H9 (cell line): ENCODE measurements at regions not wholly inside any gene's neighbourhood (a gene's known extent, or its start where the extent isn't known, plus 50 kb on each side); places are given as distances from the start of the nearest gene placed in this dataset.

ENCODE experiments used
- DNase-seq: peaks from one replicate; pipeline ENCODE4 v3.0.0-alpha.2; 2017
- H2AFZ ChIP-seq: one replicate; pipeline ENCODE4 v1.6.1; 2013; ENCODE audit warnings: mild to moderate bottlenecking, low read length, control low read depth, moderate library complexity
- H2AK5ac ChIP-seq: 2 replicates; pipeline ENCODE4 v1.6.1; 2013; ENCODE audit warnings: low read length, control low read depth, mixed read lengths; ENCODE audit not compliant: insufficient read length
- H2BK120ac ChIP-seq: one replicate; pipeline ENCODE4 v1.6.1; 2013; ENCODE audit warnings: low read depth, mild to moderate bottlenecking, low read length, control low read depth, inconsistent platforms; ENCODE audit not compliant: poor library complexity, severe bottlenecking
- H2BK12ac ChIP-seq: 2 replicates; pipeline ENCODE4 v1.6.1; 2013; ENCODE audit warnings: low read length, control low read depth, mixed read lengths, low read depth; ENCODE audit not compliant: insufficient read length
- H2BK15ac ChIP-seq: 2 replicates; pipeline ENCODE4 v1.6.1; 2013; ENCODE audit warnings: low read depth, low read length, control low read depth
- H2BK20ac ChIP-seq: one replicate; pipeline ENCODE4 v1.6.1; 2013; ENCODE audit warnings: low read depth, mild to moderate bottlenecking, low read length, control low read depth, inconsistent platforms; ENCODE audit not compliant: poor library complexity, severe bottlenecking
- H2BK5ac ChIP-seq: 2 replicates; pipeline ENCODE4 v1.6.1; 2013; ENCODE audit warnings: low read length, control low read depth, mixed read lengths; ENCODE audit not compliant: insufficient read length
- H3K14ac ChIP-seq: 2 replicates; pipeline ENCODE4 v1.6.1; 2013; ENCODE audit warnings: low read length, control low read depth; ENCODE audit not compliant: insufficient read depth
- H3K18ac ChIP-seq: 2 replicates; pipeline ENCODE4 v1.6.1; 2013; ENCODE audit warnings: low read depth, mild to moderate bottlenecking, mixed read lengths, low read length, control low read depth; ENCODE audit not compliant: insufficient read length
- H3K23ac ChIP-seq: 2 replicates; pipeline ENCODE4 v1.6.1; 2013; ENCODE audit warnings: low read length, control low read depth, mixed read lengths, low read depth; ENCODE audit not compliant: insufficient read length
- H3K23me2 ChIP-seq: 2 replicates; pipeline ENCODE4 v1.6.1; 2013; ENCODE audit warnings: low read depth, mild to moderate bottlenecking, mixed read lengths, low read length, control low read depth; ENCODE audit not compliant: insufficient read length, poor library complexity, severe bottlenecking
- H3K27ac ChIP-seq: 2 replicates; pipeline ENCODE4 v1.5.1; 2013; ENCODE audit warnings: low read length, control low read depth, mixed read lengths, low read depth; ENCODE audit not compliant: insufficient read length
- H3K27me3 ChIP-seq: 2 replicates; pipeline ENCODE4 v1.6.1; 2013; ENCODE audit warnings: low read length, control low read depth, inconsistent platforms; ENCODE audit not compliant: insufficient read depth
- H3K4ac ChIP-seq: 2 replicates; pipeline ENCODE4 v1.6.1; 2013; ENCODE audit warnings: low read depth, mild to moderate bottlenecking, control low read depth, inconsistent platforms, low read length, moderate library complexity
- H3K4me1 ChIP-seq: 2 replicates; pipeline ENCODE4 v1.6.1; 2013; ENCODE audit warnings: low read length, control low read depth, inconsistent platforms; ENCODE audit not compliant: insufficient read depth
- H3K4me2 ChIP-seq: 2 replicates; pipeline ENCODE4 v1.6.1; 2013; ENCODE audit warnings: low read length, control low read depth, mixed read lengths; ENCODE audit not compliant: insufficient read length, insufficient read depth
- H3K56ac ChIP-seq: 2 replicates; pipeline ENCODE4 v1.6.1; 2013; ENCODE audit warnings: low read depth, mild to moderate bottlenecking, mixed read lengths, low read length, control low read depth; ENCODE audit not compliant: insufficient read length
- H3K79me1 ChIP-seq: 2 replicates; pipeline ENCODE4 v1.6.1; 2013; ENCODE audit warnings: low read depth, mild to moderate bottlenecking, moderate library complexity, low read length, control low read depth, inconsistent platforms; ENCODE audit not compliant: insufficient read depth, poor library complexity, severe bottlenecking
- H3K79me2 ChIP-seq: 2 replicates; pipeline ENCODE4 v1.6.1; 2013; ENCODE audit warnings: low read length, control low read depth, inconsistent platforms; ENCODE audit not compliant: insufficient read depth
- H3K9ac ChIP-seq: 2 replicates; pipeline ENCODE4 v1.6.1; 2013; ENCODE audit warnings: low read length, control low read depth, mixed read lengths; ENCODE audit not compliant: insufficient read length; ENCODE audit errors: extremely low read depth
- H3K9me3 ChIP-seq: one replicate; pipeline ENCODE4 v1.6.1; 2013; ENCODE audit warnings: low read depth, low read length, inconsistent platforms; ENCODE audit not compliant: control insufficient read depth
- H3T11ph ChIP-seq: one replicate; pipeline ENCODE4 v1.6.1; 2013; ENCODE audit warnings: mild to moderate bottlenecking, low read length, control low read depth, inconsistent platforms
- H4K20me1 ChIP-seq: one replicate; pipeline ENCODE4 v1.6.1; 2013; ENCODE audit not compliant: control insufficient read depth, insufficient read length, insufficient read depth
- H4K5ac ChIP-seq: 2 replicates; pipeline ENCODE4 v1.6.1; 2013; ENCODE audit warnings: low read depth, mild to moderate bottlenecking, mixed read lengths, low read length, control low read depth; ENCODE audit not compliant: insufficient read length
- H4K8ac ChIP-seq: replicated peaks from 2 replicates; pipeline ENCODE4 v1.6.1; 2013; ENCODE audit warnings: low read length, control low read depth, mixed read lengths, low read depth; ENCODE audit not compliant: insufficient read length
- H4K91ac ChIP-seq: 2 replicates; pipeline ENCODE4 v1.6.1; 2013; ENCODE audit warnings: low read depth, mild to moderate bottlenecking, moderate library complexity, mixed read lengths, low read length, control low read depth; ENCODE audit not compliant: insufficient read length
- H3K27ac Mint-ChIP-seq, 3 experiments: 2 replicates in 2 of 3; 3 replicates in 1 of 3; pipeline ENCODE4 v1.8.0; 2020 to 2021; ENCODE audit warnings: mixed read lengths in 3 of 3, mild to moderate bottlenecking in 1 of 3, moderate library complexity in 1 of 3
- H3K27me3 Mint-ChIP-seq: 2 replicates; pipeline ENCODE4 v1.8.0; 2021; ENCODE audit warnings: low read depth, mild to moderate bottlenecking, moderate library complexity, mixed read lengths
- H3K36me3 Mint-ChIP-seq, 3 experiments: 2 replicates in 2 of 3; 3 replicates in 1 of 3; pipeline ENCODE4 v1.8.0; 2020 to 2021; ENCODE audit warnings: low read depth in 3 of 3, mixed read lengths in 3 of 3; ENCODE audit not compliant: insufficient read depth in 1 of 3
- H3K4me1 Mint-ChIP-seq, 2 experiments: 2 replicates each; pipeline ENCODE4 v1.8.0; 2020; ENCODE audit warnings: mixed read lengths in 2 of 2
- H3K4me3 Mint-ChIP-seq, 2 experiments: 2 replicates in 1 of 2; 3 replicates in 1 of 2; pipeline ENCODE4 v1.8.0; 2020 to 2021; ENCODE audit warnings: mild to moderate bottlenecking in 2 of 2, mixed read lengths in 2 of 2, moderate library complexity in 1 of 2
- H3K9me3 Mint-ChIP-seq, 2 experiments: 2 replicates in 1 of 2; 3 replicates in 1 of 2; pipeline ENCODE4 v1.8.0; 2020; ENCODE audit warnings: mild to moderate bottlenecking in 2 of 2, mixed read lengths in 2 of 2, moderate library complexity in 1 of 2
- CTCF ChIP-seq: fragments of 200-600 bp; sonication (generic); conservative IDR thresholded peaks from 3 replicates; pipeline ENCODE4 v1.8.0; 2021; ENCODE audit warnings: antibody characterized with exemption, mild to moderate bottlenecking
- WGBS: extraction: QIAGEN DNeasy Blood & Tissue Kit; methylation state at CpG from one replicate; pipeline ENCODE4 v1.1.7; 2013; ENCODE audit warnings: missing lambda C conversion rate, low lambda C conversion rate, mixed read lengths; ENCODE audit not compliant: insufficient read length; ENCODE audit errors: extremely low coverage; 5-methylcytosine and 5-hydroxymethylcytosine counted together

GRCh38 chr9:102768002-102768401, 227.1 kb upstream of the CYLC2 start:
- Histone ChIP-seq H3K4ac (no peak overlapping the region), H2AFZ (no peak overlapping the region), H3K18ac (no peak overlapping the region), H3K56ac (no peak overlapping the region), H2BK5ac (no peak overlapping the region), H3K23me2 (no peaks in the 10 kb centered on the region), H3K4me2 (no peak overlapping the region), H4K5ac (no peak overlapping the region), H2BK15ac (no peak overlapping the region), H3K23ac (no peak overlapping the region), H3K14ac (no peak overlapping the region), H3T11ph (no peak overlapping the region), H3K27ac (no peak overlapping the region), H4K8ac (no peak overlapping the region), H2BK120ac (no peak overlapping the region), H2BK20ac (no peak overlapping the region), H2AK5ac (no peak overlapping the region), H3K79me2 (no peaks in the 10 kb centered on the region), H3K9ac (no peak overlapping the region), H4K20me1 (no peaks in the 10 kb centered on the region), H4K91ac (no peak overlapping the region), H3K9me3 (no peaks in the 10 kb centered on the region), H2BK12ac (no peak overlapping the region), H3K27me3 (no peaks in the 10 kb centered on the region), H3K79me1 (no peaks in the 10 kb centered on the region), H3K4me1 (no peaks in the 10 kb centered on the region)
- no CpG with 5 or more reads among the region's 3 CpGs for WGBS
- no peak for TF ChIP-seq CTCF
- peaks cover 4 to 10% of the 10 kb centered on the region in 2 experiments; a peak in 2 of 4 replicates for H3K4me1 Mint-ChIP-seq
- no peaks in the 10 kb centered on the region for H3K36me3 Mint-ChIP-seq
- no peak for DNase-seq
- H3K9me3 Mint-ChIP-seq = no peaks in the 10 kb centered on the region
- no peaks in the 10 kb centered on the region for H3K27me3 Mint-ChIP-seq
- H3K4me3 Mint-ChIP-seq = no peak overlapping the region
- no peak overlapping the region for H3K27ac Mint-ChIP-seq
